Fibroblast of the aortic adventitia (primary cell): ENCODE measurements at regions not wholly inside any gene's neighbourhood (a gene's known extent, or its start where the extent isn't known, plus 50 kb on each side); places are given as distances from the start of the nearest gene placed in this dataset.

ENCODE experiments used
- DNase-seq: peaks from one replicate; pipeline ENCODE4 v3.0.0-alpha.2; 2010; ENCODE audit warnings: low read depth
- H3K4me3 ChIP-seq: 2 replicates; pipeline ENCODE4 v1.5.1; 2011; ENCODE audit warnings: low read depth, mild to moderate bottlenecking, control low read depth, low read length, moderate library complexity
- CTCF ChIP-seq: IDR thresholded peaks from 2 replicates; pipeline ENCODE4 v1.5.1; 2011; ENCODE audit warnings: mild to moderate bottlenecking, low read length, control low read depth, inconsistent platforms; ENCODE audit not compliant: insufficient read depth

- no peak for DNase-seq
- no peak overlapping the region for H3K4me3 ChIP-seq
- no peak for TF ChIP-seq CTCF
These were observed 1257.3 kb downstream of the FAM181B start for GRCh38 chr11:81476345-81476744.

GRCh38 chr11:81472646-81473045 lies 1261.0 kb downstream of the FAM181B start:
- DNase-seq = no peak
- no peak for TF ChIP-seq CTCF
- H3K4me3 ChIP-seq = no peak overlapping the region

GRCh38 chr11:81470446-81470845 lies 1263.2 kb downstream of the FAM181B start:
- no peak overlapping the region for H3K4me3 ChIP-seq
- no peak for TF ChIP-seq CTCF

GRCh38 chr11:81459766-81460306 lies 1273.8 kb downstream of the FAM181B start:
- TF ChIP-seq CTCF = no peak
- H3K4me3 ChIP-seq = no peak overlapping the region
- DNase-seq = no peak

More at GRCh38 chr11:81470446-81470845, 1263.2 kb downstream of the FAM181B start:
- no peak for DNase-seq

GRCh38 chr11:81449588-81450156 lies 1284.0 kb downstream of the FAM181B start:
- H3K4me3 ChIP-seq = no peak overlapping the region
- no peak for DNase-seq
- no peak for TF ChIP-seq CTCF

GRCh38 chr11:81444297-81444696 lies 1289.4 kb downstream of the FAM181B start:
- TF ChIP-seq CTCF = no peak
- H3K4me3 ChIP-seq = no peak overlapping the region
- no peak for DNase-seq

- no peak overlapping the region for H3K4me3 ChIP-seq
- DNase-seq = no peak
- TF ChIP-seq CTCF = no peak
These were observed 1301.3 kb downstream of the FAM181B start for GRCh38 chr11:81432333-81432732.
